ENCODE measurements at regions not wholly inside any gene's neighbourhood (a gene's known extent, or its start where the extent isn't known, plus 50 kb on each side); places are given as distances from the start of the nearest gene placed in this dataset.

DNA sequence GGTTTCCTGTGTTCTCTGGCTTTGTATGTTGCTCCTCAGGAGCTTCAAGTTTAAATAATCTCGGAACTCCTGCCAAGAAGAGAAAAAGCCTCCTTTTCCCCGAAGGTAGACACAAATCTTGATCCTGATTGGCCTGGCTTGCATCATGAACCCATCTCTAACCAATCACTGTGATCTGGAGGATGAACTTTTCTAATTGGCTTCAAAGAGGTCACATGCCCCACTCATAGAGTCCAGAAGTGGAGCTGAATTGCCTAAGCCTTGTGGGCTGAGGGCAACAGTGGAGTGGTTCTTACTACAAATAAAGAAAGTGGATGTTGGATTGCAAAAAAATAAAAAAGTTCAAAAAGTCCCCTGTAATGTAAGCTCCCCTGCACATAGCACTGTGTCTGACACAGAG, 245.9 kb downstream of the MID1IP1 start:
- TF ChIP-seq, protein P1, sequence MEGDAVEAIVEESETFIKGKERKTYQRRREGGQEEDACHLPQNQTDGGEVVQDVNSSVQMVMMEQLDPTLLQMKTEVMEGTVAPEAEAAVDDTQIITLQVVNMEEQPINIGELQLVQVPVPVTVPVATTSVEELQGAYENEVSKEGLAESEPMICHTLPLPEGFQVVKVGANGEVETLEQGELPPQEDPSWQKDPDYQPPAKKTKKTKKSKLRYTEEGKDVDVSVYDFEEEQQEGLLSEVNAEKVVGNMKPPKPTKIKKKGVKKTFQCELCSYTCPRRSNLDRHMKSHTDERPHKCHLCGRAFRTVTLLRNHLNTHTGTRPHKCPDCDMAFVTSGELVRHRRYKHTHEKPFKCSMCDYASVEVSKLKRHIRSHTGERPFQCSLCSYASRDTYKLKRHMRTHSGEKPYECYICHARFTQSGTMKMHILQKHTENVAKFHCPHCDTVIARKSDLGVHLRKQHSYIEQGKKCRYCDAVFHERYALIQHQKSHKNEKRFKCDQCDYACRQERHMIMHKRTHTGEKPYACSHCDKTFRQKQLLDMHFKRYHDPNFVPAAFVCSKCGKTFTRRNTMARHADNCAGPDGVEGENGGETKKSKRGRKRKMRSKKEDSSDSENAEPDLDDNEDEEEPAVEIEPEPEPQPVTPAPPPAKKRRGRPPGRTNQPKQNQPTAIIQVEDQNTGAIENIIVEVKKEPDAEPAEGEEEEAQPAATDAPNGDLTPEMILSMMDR (IDR thresholded peaks at IDR 0.05), result no peak
- no peak for TF ChIP-seq POLR2A (IDR thresholded peaks at IDR 0.05)
